ENCODE measurements at regions not wholly inside any gene's neighbourhood (a gene's known extent, or its start where the extent isn't known, plus 50 kb on each side); places are given as distances from the start of the nearest gene placed in this dataset.

DNA sequence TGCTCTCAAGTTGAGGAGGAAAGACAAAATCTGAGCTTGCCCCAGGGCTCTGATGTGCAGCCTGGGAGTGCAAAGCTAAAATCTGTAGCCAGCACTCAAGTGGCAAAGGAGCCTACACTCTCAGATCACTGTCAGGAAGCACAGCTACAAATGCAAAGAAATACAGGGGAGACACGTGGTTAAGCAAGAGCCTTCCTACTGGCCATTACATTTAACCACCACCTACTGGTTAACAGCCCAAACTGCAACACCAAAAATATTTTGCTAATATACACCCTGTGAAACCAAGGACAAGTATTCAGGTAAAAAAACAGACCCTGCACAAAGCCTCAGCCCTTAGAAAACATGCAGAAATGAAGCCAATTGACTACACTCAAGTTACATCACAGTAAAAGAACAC lies 170.4 kb upstream of the FGF16 start:
- no peaks in the 10 kb centered on the region for H3K9me3 ChIP-seq (ENCODE audit: control insufficient read depth in 1 of 2, insufficient read depth in 1 of 2, low read depth in 1 of 2, low read length in 2 of 2)
- H3K79me2 ChIP-seq (ENCODE audit: insufficient read depth, low read length): no peaks in the 10 kb centered on the region
- no peaks in the 10 kb centered on the region for H4K20me1 ChIP-seq (ENCODE audit: insufficient read depth)
- ATAC-seq (peak; percentile 68; the same call in 1 of the 2 replicates), DNase-seq (ENCODE audit: low read depth, low spot score) (no peak)
- TF ChIP-seq RAD21 (IDR thresholded peaks at IDR 0.05; ENCODE audit: low read depth) (peak; percentile 14; the same call in 1 of the 2 replicates), POLR2A (IDR thresholded peaks at IDR 0.05; ENCODE audit: borderline replicate concordance, extremely low read depth, insufficient read depth, insufficient read length) (no peak), SP1 (IDR thresholded peaks at IDR 0.05; ENCODE audit: low read depth) (no peak), EZH2phosphoT487 (IDR thresholded peaks at IDR 0.05; ENCODE audit: borderline replicate concordance) (no peak), ZBTB33 (IDR thresholded peaks at IDR 0.05; ENCODE audit: extremely low read depth, insufficient replicate concordance, low read length) (no peak), CTCF (IDR thresholded peaks at IDR 0.05 in 2 of 3, conservative IDR thresholded peaks at IDR 0.05 in 1 of 3; ENCODE audit: borderline replicate concordance in 1 of 3, insufficient read depth in 1 of 3, low read depth in 2 of 3, low read length in 2 of 3) (peak in 2 of 3 experiments; percentile 24 to 27; a peak in 2 of 6 replicates), ELF1 (IDR thresholded peaks at IDR 0.05; ENCODE audit: borderline replicate concordance, low read depth) (no peak), EZH2 (IDR thresholded peaks at IDR 0.05) (no peak), EGR1 (IDR thresholded peaks at IDR 0.05; ENCODE audit: low read depth) (no peak), ZNF274 (IDR thresholded peaks at IDR 0.05; ENCODE audit: low read depth, low read length) (no peak)
- TF ChIP-seq, protein P1, sequence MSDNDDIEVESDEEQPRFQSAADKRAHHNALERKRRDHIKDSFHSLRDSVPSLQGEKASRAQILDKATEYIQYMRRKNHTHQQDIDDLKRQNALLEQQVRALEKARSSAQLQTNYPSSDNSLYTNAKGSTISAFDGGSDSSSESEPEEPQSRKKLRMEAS (IDR thresholded peaks at IDR 0.05): no peak
- no peak overlapping the region for H3K4me3 ChIP-seq (replicated peaks in 1 of 2; ENCODE audit: low read depth in 1 of 2, low read length in 2 of 2)
- no peaks in the 10 kb centered on the region for H3K9me2 ChIP-seq (ENCODE audit: insufficient read depth)
- H3K4me1 ChIP-seq (ENCODE audit: control insufficient read depth in 1 of 2, insufficient read depth in 2 of 2, low read length in 2 of 2): no peaks in the 10 kb centered on the region
- POLR2A ChIA-PET: no interaction called here
- H2AFZ ChIP-seq (ENCODE audit: low read depth, low read length, poor library complexity, severe bottlenecking): no peak overlapping the region
- no peaks in the 10 kb centered on the region for H3K27me3 ChIP-seq (ENCODE audit: insufficient read depth, low read length)
- no peaks in the 10 kb centered on the region for H3K36me3 ChIP-seq (ENCODE audit: control insufficient read depth in 1 of 2, insufficient read depth in 2 of 2, low read length in 2 of 2)
- intact Hi-C loops (cut with micrococcal nuclease): no loop called here
- RAD21 ChIA-PET (ENCODE audit: low non-redundant PET in 1 of 2, low total read pairs in 2 of 2, uncharacterized antibody in 2 of 2, unreplicated experiment in 2 of 2): no interaction called here
- CTCF ChIA-PET: no interaction called here
- no peak overlapping the region for H3K9ac ChIP-seq (ENCODE audit: low read length)
- no TSS peak for BruUV-seq (replicated peaks)
- H3K4me2 ChIP-seq (ENCODE audit: low read length): no peak overlapping the region
- no peak overlapping the region for H3K27ac ChIP-seq (ENCODE audit: low read depth, low read length)
